ENCODE measurements at regions not wholly inside any gene's neighbourhood (a gene's known extent, or its start where the extent isn't known, plus 50 kb on each side); places are given as distances from the start of the nearest gene placed in this dataset.

GRCh38 chr2:56687169-56687568 lies 503.4 kb downstream of the CCDC85A start:
- H3K4me3 ChIP-seq (ENCODE audit: low read depth, low read length): no peak overlapping the region
- no peak for TF ChIP-seq POLR2A (IDR thresholded peaks at IDR 0.05; ENCODE audit: extremely low read depth, insufficient read length)
- TF ChIP-seq CTCF (IDR thresholded peaks at IDR 0.05; ENCODE audit: low read depth, low read length): no peak
- no peak for TF ChIP-seq MYC (IDR thresholded peaks at IDR 0.05; ENCODE audit: low read depth, low read length)
- TF ChIP-seq MAX (IDR thresholded peaks at IDR 0.05; ENCODE audit: low read depth, low read length): no peak
- no peak for DNase-seq (ENCODE audit: low read depth)

GRCh38 chr2:56688661-56689060 lies 504.9 kb downstream of the CCDC85A start:
- TF ChIP-seq MAX (IDR thresholded peaks at IDR 0.05; ENCODE audit: low read depth, low read length) (no peak), MYC (IDR thresholded peaks at IDR 0.05; ENCODE audit: low read depth, low read length) (no peak), CTCF (IDR thresholded peaks at IDR 0.05; ENCODE audit: low read depth, low read length) (no peak), POLR2A (IDR thresholded peaks at IDR 0.05; ENCODE audit: extremely low read depth, insufficient read length) (no peak)
- no peak overlapping the region for H3K4me3 ChIP-seq (ENCODE audit: low read depth, low read length)
- no peak for DNase-seq (ENCODE audit: low read depth)

DNA sequence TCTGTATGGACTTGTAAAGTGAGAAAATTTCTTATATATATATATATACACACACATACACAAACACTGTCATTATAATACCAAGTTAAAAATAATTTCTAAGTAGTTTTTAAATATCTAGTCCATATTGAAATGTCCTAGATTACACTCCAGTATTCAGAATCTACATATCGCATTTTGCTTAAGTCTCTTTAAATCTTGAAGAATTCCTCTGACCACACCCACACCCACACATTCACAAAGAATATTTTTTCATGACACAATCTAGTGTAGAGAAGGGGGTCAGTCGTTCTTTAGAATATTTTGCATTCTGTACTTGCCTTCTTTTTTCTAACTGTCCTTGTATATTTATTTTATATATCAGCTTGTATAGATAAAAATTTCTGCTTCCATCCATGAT lies 509.7 kb downstream of the CCDC85A start:
- TF ChIP-seq MYC (IDR thresholded peaks at IDR 0.05; ENCODE audit: low read depth, low read length): no peak
- TF ChIP-seq POLR2A (IDR thresholded peaks at IDR 0.05; ENCODE audit: extremely low read depth, insufficient read length): no peak
- TF ChIP-seq MAX (IDR thresholded peaks at IDR 0.05; ENCODE audit: low read depth, low read length): no peak
- TF ChIP-seq CTCF (IDR thresholded peaks at IDR 0.05; ENCODE audit: low read depth, low read length): no peak
- DNase-seq (ENCODE audit: low read depth): no peak

GRCh38 chr2:56703001-56703400 lies 519.2 kb downstream of the CCDC85A start:
- no peak for DNase-seq (ENCODE audit: low read depth)
- TF ChIP-seq POLR2A (IDR thresholded peaks at IDR 0.05; ENCODE audit: extremely low read depth, insufficient read length): no peak
- no peak for TF ChIP-seq CTCF (IDR thresholded peaks at IDR 0.05; ENCODE audit: low read depth, low read length)
- TF ChIP-seq MYC (IDR thresholded peaks at IDR 0.05; ENCODE audit: low read depth, low read length): no peak
- no peak for TF ChIP-seq MAX (IDR thresholded peaks at IDR 0.05; ENCODE audit: low read depth, low read length)
- H3K4me3 ChIP-seq (ENCODE audit: low read depth, low read length): no peak overlapping the region

More for the DNA sequence above, 509.7 kb downstream of the CCDC85A start:
- no peak overlapping the region for H3K4me3 ChIP-seq (ENCODE audit: low read depth, low read length)

GRCh38 chr2:56705713-56706112 lies 521.9 kb downstream of the CCDC85A start:
- TF ChIP-seq MYC (IDR thresholded peaks at IDR 0.05; ENCODE audit: low read depth, low read length): no peak
- no peak for TF ChIP-seq CTCF (IDR thresholded peaks at IDR 0.05; ENCODE audit: low read depth, low read length)
- TF ChIP-seq POLR2A (IDR thresholded peaks at IDR 0.05; ENCODE audit: extremely low read depth, insufficient read length): no peak
- no peak for TF ChIP-seq MAX (IDR thresholded peaks at IDR 0.05; ENCODE audit: low read depth, low read length)
- DNase-seq (ENCODE audit: low read depth): no peak
- no peak overlapping the region for H3K4me3 ChIP-seq (ENCODE audit: low read depth, low read length)

GRCh38 chr2:56707218-56707617 lies 523.4 kb downstream of the CCDC85A start:
- no peak for DNase-seq (ENCODE audit: low read depth)
- TF ChIP-seq POLR2A (IDR thresholded peaks at IDR 0.05; ENCODE audit: extremely low read depth, insufficient read length) (no peak), CTCF (IDR thresholded peaks at IDR 0.05; ENCODE audit: low read depth, low read length) (no peak), MYC (IDR thresholded peaks at IDR 0.05; ENCODE audit: low read depth, low read length) (no peak), MAX (IDR thresholded peaks at IDR 0.05; ENCODE audit: low read depth, low read length) (no peak)
- no peak overlapping the region for H3K4me3 ChIP-seq (ENCODE audit: low read depth, low read length)

Data from NB4 (cell line).